Ovary (tissue), 7 donors: ENCODE measurements at regions not wholly inside any gene's neighbourhood (a gene's known extent, or its start where the extent isn't known, plus 50 kb on each side); places are given as distances from the start of the nearest gene placed in this dataset.

ENCODE experiments used
- DNase-seq, 5 donors: peaks; one replicate each; pipeline ENCODE4 v3.0.0-alpha.2; 2019 to 2020
- H3K27ac ChIP-seq, 2 donors: fragments of 200-600 bp; one replicate each; pipeline versions ENCODE4 v1.5.1 to v1.8.0; 2019 to 2022
- H3K27me3 ChIP-seq: fragments of 200-600 bp; one replicate; pipeline ENCODE4 v1.8.0; 2022
- H3K36me3 ChIP-seq: fragments of 200-600 bp; sonication (generic); one replicate; pipeline ENCODE4 v1.5.1; 2019
- H3K4me1 ChIP-seq: one replicate; pipeline ENCODE4 v1.8.1; 2013; ENCODE audit warnings: mild to moderate bottlenecking, moderate library complexity; ENCODE audit not compliant: insufficient read depth
- H3K4me3 ChIP-seq: fragments of 200-600 bp; sonication (generic); one replicate; pipeline ENCODE4 v1.5.1; 2017
- H3K9me3 ChIP-seq, 2 donors: fragments of 200-600 bp in 1 of 2; sonication (generic) in 1 of 2; one replicate each; pipeline versions ENCODE4 v1.5.1 to v1.8.1; 2013 to 2019; ENCODE audit warnings: mild to moderate bottlenecking in 1 of 2, moderate library complexity in 1 of 2
- EP300 ChIP-seq: sonication (generic); formaldehyde crosslinking; IDR thresholded peaks from one replicate; pipeline ENCODE4 v1.6.1; 2017; ENCODE audit warnings: antibody characterized with exemption
- POLR2A ChIP-seq: fragments of 450-650 bp; IDR thresholded peaks from one replicate; pipeline ENCODE4 v1.6.1; 2017; ENCODE audit warnings: antibody characterized with exemption, mild to moderate bottlenecking, moderate library complexity
- WGBS, 3 donors: extraction: QIAGEN DNeasy Blood & Tissue Kit in 1 of 3; methylation state at CpG; one replicate each; pipeline versions ENCODE4 v1.1.5 to v1.1.7; 2013 to 2017; 5-methylcytosine and 5-hydroxymethylcytosine counted together
- intact Hi-C, 4 donors: fragments of 100-400 bp; cut with DNase I; formaldehyde crosslinking; loops; one replicate each; pipeline versions ENCODE4 v1.11.0 to v1.15.1; 2022 to 2023
- TF ChIP-seq, protein P1 (sequence below), 3 donors: fragments of 450-650 bp in 2 of 3; fragments of 200-600 bp in 1 of 3; IDR thresholded peaks; one replicate each; pipeline versions ENCODE4 v1.5.1 to v1.8.0; 2016 to 2022; ENCODE audit warnings: antibody characterized with exemption in 3 of 3, mild to moderate bottlenecking in 1 of 3
- donor health status: DM: no; HTN: no; CAD: no; lungs with moderate emphysema.
- donor health status: DM: no; HTN: no; CAD: no.
- donor health status: Bipolar disorder and iron deficiency.
- donor health status: DM: no; HTN: no; CAD: no.
- donor health status: DM: yes; HTN: yes; CAD: no.

DNA sequence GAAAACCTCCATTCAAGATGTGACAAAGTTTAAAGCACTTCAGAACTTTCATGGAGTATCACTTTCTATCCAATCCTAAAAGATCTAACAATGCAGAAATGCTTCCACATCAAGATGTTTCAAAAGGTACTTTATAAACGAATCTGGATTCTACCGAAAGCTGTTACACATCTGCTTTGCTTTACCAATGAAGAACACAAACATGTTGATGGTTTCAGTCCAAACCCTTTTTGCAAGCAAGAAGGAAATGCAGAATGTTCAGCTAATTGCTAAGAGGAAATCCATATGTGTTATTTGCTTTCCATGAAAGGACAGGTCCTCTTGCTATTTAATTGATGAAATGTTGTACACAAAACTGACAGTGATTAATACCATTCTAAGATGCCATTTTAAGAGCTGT, 419.6 kb downstream of the EFNA5 start:
- no peak overlapping the region for H3K27ac ChIP-seq
- DNase-seq: no peak
- H3K4me3 ChIP-seq: no peak overlapping the region
- H3K27me3 ChIP-seq: no peaks in the 10 kb centered on the region
- TF ChIP-seq POLR2A (no peak), EP300 (no peak)
- TF ChIP-seq, protein P1, sequence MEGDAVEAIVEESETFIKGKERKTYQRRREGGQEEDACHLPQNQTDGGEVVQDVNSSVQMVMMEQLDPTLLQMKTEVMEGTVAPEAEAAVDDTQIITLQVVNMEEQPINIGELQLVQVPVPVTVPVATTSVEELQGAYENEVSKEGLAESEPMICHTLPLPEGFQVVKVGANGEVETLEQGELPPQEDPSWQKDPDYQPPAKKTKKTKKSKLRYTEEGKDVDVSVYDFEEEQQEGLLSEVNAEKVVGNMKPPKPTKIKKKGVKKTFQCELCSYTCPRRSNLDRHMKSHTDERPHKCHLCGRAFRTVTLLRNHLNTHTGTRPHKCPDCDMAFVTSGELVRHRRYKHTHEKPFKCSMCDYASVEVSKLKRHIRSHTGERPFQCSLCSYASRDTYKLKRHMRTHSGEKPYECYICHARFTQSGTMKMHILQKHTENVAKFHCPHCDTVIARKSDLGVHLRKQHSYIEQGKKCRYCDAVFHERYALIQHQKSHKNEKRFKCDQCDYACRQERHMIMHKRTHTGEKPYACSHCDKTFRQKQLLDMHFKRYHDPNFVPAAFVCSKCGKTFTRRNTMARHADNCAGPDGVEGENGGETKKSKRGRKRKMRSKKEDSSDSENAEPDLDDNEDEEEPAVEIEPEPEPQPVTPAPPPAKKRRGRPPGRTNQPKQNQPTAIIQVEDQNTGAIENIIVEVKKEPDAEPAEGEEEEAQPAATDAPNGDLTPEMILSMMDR (IDR thresholded peaks at IDR 0.05): no peak
- H3K9me3 ChIP-seq: no peaks in the 10 kb centered on the region
- intact Hi-C loops: no loop called here
- WGBS, 3 donors: 32 to 42% (median 40%) methylated on average over 2 of the region's 2 CpGs
- H3K36me3 ChIP-seq: no peaks in the 10 kb centered on the region
- H3K4me1 ChIP-seq: no peaks in the 10 kb centered on the region

DNA sequence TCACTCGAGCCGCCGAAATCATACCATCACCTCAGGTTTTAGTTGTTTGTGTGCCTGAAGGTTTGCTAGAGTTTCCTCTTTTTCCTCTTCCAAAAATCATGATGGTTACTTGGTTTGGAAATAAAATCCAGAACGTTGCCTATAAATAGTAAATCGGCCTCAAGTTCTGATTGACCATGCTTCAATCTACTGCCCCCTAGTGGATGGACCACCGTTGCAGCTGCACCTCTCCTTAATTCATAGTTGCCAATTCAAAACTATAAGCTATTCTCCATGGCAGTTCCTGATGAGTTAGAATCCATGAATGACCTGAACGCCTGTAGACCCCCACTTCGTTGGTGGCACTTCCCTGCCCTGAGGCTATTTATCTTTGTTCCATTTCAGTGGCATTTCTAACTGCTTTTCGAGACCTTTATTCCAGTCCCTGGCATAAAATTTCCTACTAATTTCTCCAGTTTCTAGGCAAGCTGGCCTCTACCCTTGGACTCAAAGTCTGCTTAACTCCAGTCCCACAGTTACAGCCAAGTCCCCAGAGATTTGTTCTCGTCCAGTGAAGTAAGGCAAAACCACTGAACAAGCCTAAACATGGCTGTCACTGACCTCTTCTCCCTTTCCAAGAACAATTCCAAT, 422.6 kb downstream of the EFNA5 start:
- DNase-seq: peak in 1 of 5 donors; percentile 19
- Histone ChIP-seq H3K9me3 (no peaks in the 10 kb centered on the region), H3K27ac (no peak overlapping the region), H3K36me3 (no peaks in the 10 kb centered on the region), H3K4me3 (no peak overlapping the region), H3K4me1 (no peaks in the 10 kb centered on the region), H3K27me3 (no peaks in the 10 kb centered on the region)
- TF ChIP-seq, protein P1 (IDR thresholded peaks at IDR 0.05): no peak
- TF ChIP-seq EP300 (no peak), POLR2A (no peak)
- WGBS, 3 donors: 67 to 73% (median 71%) methylated on average over 10 of the region's 10 CpGs
- intact Hi-C loops: no loop called here

DNA sequence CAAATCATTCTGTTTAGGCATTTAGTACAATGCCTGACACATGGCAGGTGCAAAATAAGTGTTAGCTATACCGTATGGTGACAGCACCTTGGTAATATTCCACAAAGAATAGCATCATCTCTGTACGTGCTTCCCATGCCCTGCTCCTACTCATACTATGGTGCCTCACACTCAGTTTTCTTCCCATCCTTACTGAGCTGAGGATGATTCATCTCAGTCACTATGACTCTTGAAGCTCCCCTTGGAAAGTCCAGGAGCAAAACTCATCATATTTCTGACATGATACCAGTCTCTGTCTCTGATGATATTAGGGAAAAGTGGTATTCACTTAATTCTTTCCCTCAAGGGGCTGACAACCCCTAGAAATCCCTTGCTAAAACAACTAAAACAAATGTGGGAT, 423.3 kb downstream of the EFNA5 start:
- Histone ChIP-seq H3K9me3 (no peaks in the 10 kb centered on the region), H3K27ac (no peak overlapping the region), H3K27me3 (no peaks in the 10 kb centered on the region), H3K36me3 (no peaks in the 10 kb centered on the region), H3K4me1 (no peaks in the 10 kb centered on the region), H3K4me3 (no peak overlapping the region)
- 92 to 96% (median 96%) methylated on average over 2 of the region's 2 CpGs for WGBS, 3 donors
- TF ChIP-seq, protein P1 (IDR thresholded peaks at IDR 0.05): no peak
- TF ChIP-seq EP300 (no peak), POLR2A (no peak)
- intact Hi-C loops: no loop called here
- no peak for DNase-seq

DNA sequence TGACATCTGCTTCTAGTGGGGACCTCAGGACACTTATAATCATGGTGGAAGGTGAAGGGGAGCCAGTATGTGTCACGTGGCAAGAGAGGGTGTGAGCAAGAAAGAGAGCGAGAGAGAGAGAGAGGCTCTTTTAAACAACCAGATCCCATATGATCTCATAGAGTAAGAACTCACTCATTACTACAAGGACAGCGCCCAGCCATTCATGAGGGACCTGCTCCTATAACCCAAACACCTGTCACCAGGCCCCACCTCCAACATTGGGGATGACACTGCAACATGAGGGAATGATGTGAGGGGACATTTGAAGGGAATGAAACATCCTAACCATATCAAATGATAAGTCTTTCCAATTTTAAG, 427.5 kb downstream of the EFNA5 start:
- DNase-seq: no peak

More for the DNA sequence above, 427.5 kb downstream of the EFNA5 start:
- H3K4me1 ChIP-seq: no peaks in the 10 kb centered on the region
- no peaks in the 10 kb centered on the region for H3K36me3 ChIP-seq
- no peaks in the 10 kb centered on the region for H3K27me3 ChIP-seq
- H3K4me3 ChIP-seq: no peak overlapping the region
- intact Hi-C loops: no loop called here
- H3K9me3 ChIP-seq: no peaks in the 10 kb centered on the region
- TF ChIP-seq, protein P1 (IDR thresholded peaks at IDR 0.05): no peak
- TF ChIP-seq EP300 (no peak), POLR2A (no peak)
- WGBS, 3 donors: 87 to 94% (median 88%) methylated on average over 3 of the region's 3 CpGs
- H3K27ac ChIP-seq: no peak overlapping the region
